HEK293 (cell line): ENCODE measurements at regions not wholly inside any gene's neighbourhood (a gene's known extent, or its start where the extent isn't known, plus 50 kb on each side); places are given as distances from the start of the nearest gene placed in this dataset.
"Not testable (repeated sequence)": the region's sequence is repeated elsewhere in the genome, so short reads cannot be mapped to it uniquely, and the experiment has no call there.

Experiments
- CTCF ChIA-PET: fragments of 350-600 bp; formaldehyde crosslinking; extraction: SDS; loops from one replicate; lab custom pipeline; 2021; ENCODE audit warnings: antibody characterized with exemption; lab: Yijun Ruan, JAX
- POLR2A ChIA-PET: fragments of 300-600 bp; formaldehyde crosslinking; extraction: SDS; loops from one replicate; lab custom pipeline; 2020; ENCODE audit warnings: antibody characterized with exemption, inconsistent platforms; lab: Yijun Ruan, JAX
- H3K27ac ChIP-seq: fragments of 200-500 bp; sonication (Bioruptor generic); 2 replicates; pipeline ENCODE4 v1.5.1; 2014; ENCODE audit warnings: low read depth, low read length, control low read depth, inconsistent platforms; ENCODE audit errors: extremely low read depth
- H3K36me3 ChIP-seq, 2 experiments: fragments of 200-500 bp in 1 of 2; sonication (Bioruptor generic) in 1 of 2; 1 replicate in 1 of 2; 2 replicates in 1 of 2; pipeline ENCODE4 v1.5.1; 2014 to 2017; ENCODE audit warnings: inconsistent platforms in 2 of 2, low read length in 2 of 2; ENCODE audit not compliant: control insufficient read depth in 2 of 2, insufficient read depth in 1 of 2
- H3K4me1 ChIP-seq: fragments of 200-500 bp; sonication (Bioruptor generic); 2 replicates; pipeline ENCODE4 v1.5.1; 2014; ENCODE audit warnings: mild to moderate bottlenecking, low read length, inconsistent platforms; ENCODE audit not compliant: control insufficient read depth, insufficient read depth
- H3K4me3 ChIP-seq: 2 replicates; pipeline ENCODE4 v1.5.1; 2011; ENCODE audit warnings: low read depth, mild to moderate bottlenecking, control low read depth, low read length, moderate library complexity
- H3K9me3 ChIP-seq: fragments of 200-500 bp; sonication (Bioruptor generic); 2 replicates; pipeline ENCODE4 v1.5.1; 2014; ENCODE audit warnings: low read depth, low read length, inconsistent platforms; ENCODE audit not compliant: control insufficient read depth, insufficient read depth
- GLIS1 ChIP-seq: fragments of 450-650 bp; formaldehyde crosslinking; IDR thresholded peaks from 2 replicates; pipeline ENCODE4 v1.5.1; 2016; ENCODE audit warnings: missing biosample characterization, missing genetic modification characterization
- PRDM10 ChIP-seq: fragments of 450-650 bp; formaldehyde crosslinking; IDR thresholded peaks from 2 replicates; pipeline ENCODE4 v1.5.1; 2016; ENCODE audit warnings: missing biosample characterization, missing genetic modification characterization
- PRDM2 ChIP-seq: fragments of 450-650 bp; formaldehyde crosslinking; IDR thresholded peaks from 2 replicates; pipeline ENCODE4 v1.5.1; 2016; ENCODE audit warnings: missing biosample characterization, missing genetic modification characterization, borderline replicate concordance
- ZNF280C ChIP-seq: fragments of 450-650 bp; formaldehyde crosslinking; IDR thresholded peaks from 2 replicates; pipeline ENCODE4 v1.5.1; 2016; ENCODE audit warnings: missing biosample characterization, missing genetic modification characterization
- ZNF37A ChIP-seq: fragments of 450-650 bp; IDR thresholded peaks from 2 replicates; pipeline ENCODE4 v1.5.1; 2018; ENCODE audit warnings: missing biosample characterization, missing genetic modification characterization
- ZNF561 ChIP-seq: fragments of 450-650 bp; IDR thresholded peaks from 2 replicates; pipeline ENCODE4 v1.5.1; 2018; ENCODE audit warnings: missing biosample characterization, missing genetic modification characterization, borderline replicate concordance
- ZNF670 ChIP-seq: fragments of 450-650 bp; formaldehyde crosslinking; IDR thresholded peaks from 2 replicates; pipeline ENCODE4 v1.5.1; 2016; ENCODE audit warnings: missing biosample characterization, missing genetic modification characterization, low read depth
- ZNF791 ChIP-seq: fragments of 450-650 bp; formaldehyde crosslinking; IDR thresholded peaks from 2 replicates; pipeline ENCODE4 v1.5.1; 2016; ENCODE audit warnings: missing biosample characterization, missing genetic modification characterization

DNA sequence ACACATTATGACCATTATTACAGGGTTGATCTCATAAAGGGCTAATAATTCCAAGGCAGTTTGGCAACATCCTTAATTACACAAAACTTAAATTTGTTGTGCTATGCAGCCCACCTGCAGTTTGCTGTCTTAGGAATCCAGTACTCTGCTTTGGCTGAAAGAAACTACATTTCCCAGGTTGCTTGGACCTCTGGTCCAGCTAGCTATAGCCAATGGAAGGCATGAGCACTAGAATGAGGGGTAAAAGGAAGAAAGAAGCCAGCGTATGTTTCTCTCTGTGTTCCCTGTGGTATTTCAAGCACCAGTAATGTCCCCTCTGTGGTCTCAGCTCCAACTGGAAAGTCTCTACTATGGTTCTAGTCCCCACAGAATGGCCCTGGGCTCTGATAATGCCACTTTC, 84.3 kb upstream of the TSC22D2 start:
- TF ChIP-seq ZNF670 (tag by site-specific recombination), result no peak
- TF ChIP-seq GLIS1 (tag by site-specific recombination), result no peak
- no peak for TF ChIP-seq ZNF280C (tag by site-specific recombination)
- no peak for TF ChIP-seq PRDM10 (tag by site-specific recombination)
- TF ChIP-seq ZNF561 (tag by site-specific recombination), result no peak
- TF ChIP-seq ZNF791 (tag by site-specific recombination), result no peak
- TF ChIP-seq ZNF37A (tag by site-specific recombination), result no peak
- no peak for TF ChIP-seq PRDM2 (tag by site-specific recombination)
- ChIA-PET POLR2A (no interaction called here), CTCF (no interaction called here)
- no peak overlapping the region for H3K4me3 ChIP-seq
- H3K4me1 ChIP-seq, result no peaks in the 10 kb centered on the region
- H3K9me3 ChIP-seq, result no peaks in the 10 kb centered on the region
- no peaks in the 10 kb centered on the region for H3K36me3 ChIP-seq
- no peak overlapping the region for H3K27ac ChIP-seq

- H3K27ac ChIP-seq, H3K9me3 ChIP-seq, H3K4me3 ChIP-seq, H3K36me3 ChIP-seq, H3K4me1 ChIP-seq, POLR2A ChIA-PET: not testable (repeated sequence)
- CTCF ChIA-PET, result interaction anchor here (0.6 kb wide), 2 partner anchors 84 to 187 kb away, joined by 3 to 5 read pairs; no protein-coding TSS in a partner anchor
These were observed 85.0 kb upstream of the TSC22D2 start for GRCh38 chr3:150323091-150323490.

DNA sequence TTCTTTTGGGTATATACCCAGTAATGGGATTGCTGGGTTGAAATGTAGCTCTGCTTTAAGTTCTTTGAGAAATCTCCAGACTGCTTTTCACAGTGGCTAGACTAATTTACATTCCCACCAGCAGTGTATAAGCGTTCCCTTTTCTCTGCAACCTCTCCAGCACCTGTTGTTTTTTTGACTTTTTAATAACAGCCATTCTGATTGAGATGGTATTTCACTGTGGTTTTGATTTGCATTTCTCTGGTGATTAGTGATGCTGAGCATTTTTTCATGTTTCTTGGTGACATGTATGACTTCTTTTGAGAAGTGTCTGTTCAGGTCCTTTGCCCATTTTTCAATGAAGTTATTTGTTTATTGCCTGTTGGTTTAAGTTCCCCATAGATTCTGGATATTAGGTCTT, 87.1 kb upstream of the TSC22D2 start:
- H3K4me1 ChIP-seq, H3K9me3 ChIP-seq, H3K27ac ChIP-seq, POLR2A ChIA-PET, H3K36me3 ChIP-seq, H3K4me3 ChIP-seq: not testable (repeated sequence)
- CTCF ChIA-PET, result interaction anchor here (1.2 to 1.6 kb wide), 2 partner anchors 82 to 175 kb away, joined by 4 to 8 read pairs; no protein-coding TSS in a partner anchor
